ENCODE measurements at regions not wholly inside any gene's neighbourhood (a gene's known extent, or its start where the extent isn't known, plus 50 kb on each side); places are given as distances from the start of the nearest gene placed in this dataset.

- intact Hi-C loops (cut with micrococcal nuclease): no loop called here
- ATAC-seq (no peak), FAIRE-seq (no peak), DNase-seq (ENCODE audit: extremely low read depth in 1 of 4, low spot score in 3 of 4) (no peak)
- Histone ChIP-seq H3K36me3 (ENCODE audit: control insufficient read depth, insufficient read depth, low read length) (no peaks in the 10 kb centered on the region), H3K79me2 (ENCODE audit: control insufficient read depth, insufficient read depth, low read length) (no peaks in the 10 kb centered on the region), H3K9ac (ENCODE audit: insufficient read depth in 1 of 2, low read depth in 2 of 2, low read length in 2 of 2) (no peak overlapping the region), H3K9me1 (ENCODE audit: control insufficient read depth, insufficient read depth, low read length) (no peaks in the 10 kb centered on the region), H3K4me3 (no peak overlapping the region), H3K4me2 (ENCODE audit: insufficient read depth, low read length) (no peak overlapping the region), H3K27ac (ENCODE audit: extremely low read depth, low read depth, low read length) (no peak overlapping the region), H3K27me3 (ENCODE audit: control insufficient read depth in 2 of 2, insufficient read depth in 2 of 2, low read length in 2 of 2) (no peaks in the 10 kb centered on the region), H3K4me1 (replicated peaks in 1 of 2; ENCODE audit: control insufficient read depth in 2 of 2, insufficient read depth in 2 of 2, low read length in 2 of 2) (no peaks in the 10 kb centered on the region), H3K9me3 (replicated peaks; ENCODE audit: control insufficient read depth, insufficient read depth, low read depth, low read length) (no peaks in the 10 kb centered on the region; the same call in 1 of the 2 replicates), H4K20me1 (replicated peaks; ENCODE audit: control insufficient read depth, insufficient read depth, low read length) (no peaks in the 10 kb centered on the region), H2AFZ (ENCODE audit: low read depth, low read length) (no peak overlapping the region)
- in situ Hi-C loops (cut with MboI): no loop called here
- no TSS peak for BruUV-seq (replicated peaks)
- ChIA-PET POLR2A (no interaction called here), CTCF (ENCODE audit: low intra/inter-chr PET ratio) (no interaction called here)
- WGBS (ENCODE audit: insufficient coverage, low coverage, missing lambda C conversion rate): 0% methylated on average over 1 of the region's 1 CpG
- no peak for TF ChIP-seq ID3 (CRISPR knock-in tag; IDR thresholded peaks at IDR 0.05)
- TF ChIP-seq ID3 (tag; IDR thresholded peaks at IDR 0.05): no peak
- no peak for TF ChIP-seq CBX8 (IDR thresholded peaks at IDR 0.05; ENCODE audit: borderline replicate concordance, extremely low read depth, low read depth, low read length, poor library complexity, severe bottlenecking)
- TF ChIP-seq, protein P1, sequence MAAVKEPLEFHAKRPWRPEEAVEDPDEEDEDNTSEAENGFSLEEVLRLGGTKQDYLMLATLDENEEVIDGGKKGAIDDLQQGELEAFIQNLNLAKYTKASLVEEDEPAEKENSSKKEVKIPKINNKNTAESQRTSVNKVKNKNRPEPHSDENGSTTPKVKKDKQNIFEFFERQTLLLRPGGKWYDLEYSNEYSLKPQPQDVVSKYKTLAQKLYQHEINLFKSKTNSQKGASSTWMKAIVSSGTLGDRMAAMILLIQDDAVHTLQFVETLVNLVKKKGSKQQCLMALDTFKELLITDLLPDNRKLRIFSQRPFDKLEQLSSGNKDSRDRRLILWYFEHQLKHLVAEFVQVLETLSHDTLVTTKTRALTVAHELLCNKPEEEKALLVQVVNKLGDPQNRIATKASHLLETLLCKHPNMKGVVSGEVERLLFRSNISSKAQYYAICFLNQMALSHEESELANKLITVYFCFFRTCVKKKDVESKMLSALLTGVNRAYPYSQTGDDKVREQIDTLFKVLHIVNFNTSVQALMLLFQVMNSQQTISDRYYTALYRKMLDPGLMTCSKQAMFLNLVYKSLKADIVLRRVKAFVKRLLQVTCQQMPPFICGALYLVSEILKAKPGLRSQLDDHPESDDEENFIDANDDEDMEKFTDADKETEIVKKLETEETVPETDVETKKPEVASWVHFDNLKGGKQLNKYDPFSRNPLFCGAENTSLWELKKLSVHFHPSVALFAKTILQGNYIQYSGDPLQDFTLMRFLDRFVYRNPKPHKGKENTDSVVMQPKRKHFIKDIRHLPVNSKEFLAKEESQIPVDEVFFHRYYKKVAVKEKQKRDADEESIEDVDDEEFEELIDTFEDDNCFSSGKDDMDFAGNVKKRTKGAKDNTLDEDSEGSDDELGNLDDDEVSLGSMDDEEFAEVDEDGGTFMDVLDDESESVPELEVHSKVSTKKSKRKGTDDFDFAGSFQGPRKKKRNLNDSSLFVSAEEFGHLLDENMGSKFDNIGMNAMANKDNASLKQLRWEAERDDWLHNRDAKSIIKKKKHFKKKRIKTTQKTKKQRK (IDR thresholded peaks at IDR 0.05; ENCODE audit: borderline replicate concordance, low read depth, low read length): no peak
- TF ChIP-seq DNMT1 (IDR thresholded peaks at IDR 0.05): no peak
- TF ChIP-seq, protein P2, sequence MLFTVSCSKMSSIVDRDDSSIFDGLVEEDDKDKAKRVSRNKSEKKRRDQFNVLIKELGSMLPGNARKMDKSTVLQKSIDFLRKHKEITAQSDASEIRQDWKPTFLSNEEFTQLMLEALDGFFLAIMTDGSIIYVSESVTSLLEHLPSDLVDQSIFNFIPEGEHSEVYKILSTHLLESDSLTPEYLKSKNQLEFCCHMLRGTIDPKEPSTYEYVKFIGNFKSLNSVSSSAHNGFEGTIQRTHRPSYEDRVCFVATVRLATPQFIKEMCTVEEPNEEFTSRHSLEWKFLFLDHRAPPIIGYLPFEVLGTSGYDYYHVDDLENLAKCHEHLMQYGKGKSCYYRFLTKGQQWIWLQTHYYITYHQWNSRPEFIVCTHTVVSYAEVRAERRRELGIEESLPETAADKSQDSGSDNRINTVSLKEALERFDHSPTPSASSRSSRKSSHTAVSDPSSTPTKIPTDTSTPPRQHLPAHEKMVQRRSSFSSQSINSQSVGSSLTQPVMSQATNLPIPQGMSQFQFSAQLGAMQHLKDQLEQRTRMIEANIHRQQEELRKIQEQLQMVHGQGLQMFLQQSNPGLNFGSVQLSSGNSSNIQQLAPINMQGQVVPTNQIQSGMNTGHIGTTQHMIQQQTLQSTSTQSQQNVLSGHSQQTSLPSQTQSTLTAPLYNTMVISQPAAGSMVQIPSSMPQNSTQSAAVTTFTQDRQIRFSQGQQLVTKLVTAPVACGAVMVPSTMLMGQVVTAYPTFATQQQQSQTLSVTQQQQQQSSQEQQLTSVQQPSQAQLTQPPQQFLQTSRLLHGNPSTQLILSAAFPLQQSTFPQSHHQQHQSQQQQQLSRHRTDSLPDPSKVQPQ (CRISPR knock-in tag; IDR thresholded peaks at IDR 0.05; ENCODE audit: borderline replicate concordance): no peak
- TF ChIP-seq SIN3A (IDR thresholded peaks at IDR 0.05; ENCODE audit: borderline replicate concordance in 2 of 2, control insufficient read depth in 1 of 2, low read depth in 2 of 2, low read length in 2 of 2): no peak
- TF ChIP-seq ZNF77 (CRISPR knock-in tag; IDR thresholded peaks at IDR 0.05): no peak
- no peak for TF ChIP-seq NFYB (IDR thresholded peaks at IDR 0.05; ENCODE audit: extremely low read depth, insufficient read length)
- TF ChIP-seq HNRNPH1 (optimal IDR thresholded peaks at IDR 0.05; ENCODE audit: low read depth, low read length): no peak
- no peak for TF ChIP-seq ZNF23 (CRISPR knock-in tag; IDR thresholded peaks at IDR 0.05)
- no peak for TF ChIP-seq STAT5B (CRISPR knock-in tag; IDR thresholded peaks at IDR 0.05)
- TF ChIP-seq CEBPG (CRISPR knock-in tag; IDR thresholded peaks at IDR 0.05): no peak
- no peak for TF ChIP-seq CEBPG (tag; conservative IDR thresholded peaks at IDR 0.05 in 1 of 2, IDR thresholded peaks at IDR 0.05 in 1 of 2)
- TF ChIP-seq RHOXF2B (CRISPR knock-in tag; conservative IDR thresholded peaks at IDR 0.05): no peak
Observed at GRCh38 chr3:23052208-23052607, 150.9 kb upstream of the UBE2E2 start.
